Activated CD8-positive, alpha-beta memory T cell treated with anti-CD3 and anti-CD28 coated beads, Interleukin-2, amount 50 U/mL, for 1 hour (primary cell): ENCODE measurements at regions not wholly inside any gene's neighbourhood (a gene's known extent, or its start where the extent isn't known, plus 50 kb on each side); places are given as distances from the start of the nearest gene placed in this dataset.
"Not testable (repeated sequence)": the region's sequence is repeated elsewhere in the genome, so short reads cannot be mapped to it uniquely, and the experiment has no call there.

Experiments
- DNase-seq: peaks from one replicate; pipeline ENCODE4 v3.0.0-alpha.2; 2020; ENCODE audit errors: extremely low read depth

DNA sequence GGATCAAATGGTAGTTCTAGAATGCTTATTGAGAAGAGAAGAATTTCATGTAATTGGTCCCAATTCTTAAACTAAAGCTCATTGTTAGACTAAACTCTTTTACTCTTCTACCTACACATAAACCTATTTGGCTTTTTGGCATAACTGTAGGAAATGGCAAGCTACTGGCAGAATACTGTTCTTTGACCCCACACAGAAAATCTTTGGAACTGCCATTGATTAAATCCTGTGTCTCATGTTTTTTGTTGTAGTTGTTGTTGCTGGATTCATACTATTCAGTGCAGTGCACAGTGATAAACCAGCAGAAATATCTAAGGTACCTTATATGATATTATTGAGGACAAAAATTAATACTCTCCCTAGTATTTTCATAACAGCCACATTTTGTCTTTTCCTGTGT lies 242.1 kb upstream of the SGK1 start:
- DNase-seq: no peak

DNA sequence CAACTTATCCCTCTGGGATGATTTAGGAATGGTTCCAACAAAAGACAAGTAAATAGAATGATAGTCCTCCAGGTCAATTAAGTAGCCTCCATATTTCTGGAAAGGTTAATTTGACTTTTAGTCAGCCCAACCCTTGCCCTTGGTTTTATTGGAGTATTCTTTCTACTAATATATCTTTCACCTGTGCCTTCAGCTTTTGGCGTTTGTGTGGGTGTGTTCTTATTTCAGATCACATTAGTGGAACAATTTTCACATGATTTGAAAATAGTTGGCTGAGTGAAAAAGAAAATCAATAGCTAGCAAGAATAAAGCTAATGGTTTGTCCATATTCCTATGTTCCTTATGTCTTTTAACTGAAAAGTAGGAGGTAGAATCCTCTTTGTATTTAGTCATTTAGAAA lies 239.6 kb upstream of the SGK1 start:
- no peak for DNase-seq

DNA sequence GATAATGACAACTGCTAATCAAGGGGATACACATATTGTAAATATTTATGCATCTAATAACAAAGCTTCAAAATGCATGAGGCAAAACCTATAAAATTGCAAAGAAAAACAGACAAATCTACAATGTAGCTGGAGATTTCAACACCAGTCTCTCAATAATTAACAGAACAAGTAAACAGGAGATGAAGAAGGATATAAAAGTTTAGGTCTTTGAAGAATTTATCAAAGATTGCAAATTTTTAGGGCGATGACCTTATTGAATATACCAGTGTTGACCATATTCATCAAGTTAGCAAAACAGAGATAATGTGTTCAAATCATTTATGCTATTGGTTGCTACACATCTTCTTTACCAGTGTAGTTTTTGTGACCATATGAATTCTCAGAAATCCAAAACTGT lies 237.8 kb upstream of the SGK1 start:
- no peak for DNase-seq

DNA sequence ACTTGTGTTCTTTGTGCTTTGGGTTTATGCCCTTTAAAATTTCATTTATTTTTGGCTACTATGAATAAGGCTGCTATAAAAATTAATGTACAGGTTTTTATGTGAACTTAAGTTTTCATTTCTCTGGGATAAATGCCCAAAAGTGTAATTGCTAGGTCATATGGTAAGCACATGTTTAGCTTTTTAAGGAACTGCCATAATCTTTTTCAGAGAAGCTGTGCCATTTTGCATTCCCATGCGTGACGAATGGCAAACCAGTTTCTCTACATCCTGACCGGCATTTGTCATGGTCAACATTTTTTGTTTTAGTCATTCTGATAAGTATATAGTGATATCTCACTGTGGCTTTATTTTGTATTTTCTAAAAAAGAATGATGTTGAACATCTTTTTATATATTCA lies 236.0 kb upstream of the SGK1 start:
- no peak for DNase-seq

DNA sequence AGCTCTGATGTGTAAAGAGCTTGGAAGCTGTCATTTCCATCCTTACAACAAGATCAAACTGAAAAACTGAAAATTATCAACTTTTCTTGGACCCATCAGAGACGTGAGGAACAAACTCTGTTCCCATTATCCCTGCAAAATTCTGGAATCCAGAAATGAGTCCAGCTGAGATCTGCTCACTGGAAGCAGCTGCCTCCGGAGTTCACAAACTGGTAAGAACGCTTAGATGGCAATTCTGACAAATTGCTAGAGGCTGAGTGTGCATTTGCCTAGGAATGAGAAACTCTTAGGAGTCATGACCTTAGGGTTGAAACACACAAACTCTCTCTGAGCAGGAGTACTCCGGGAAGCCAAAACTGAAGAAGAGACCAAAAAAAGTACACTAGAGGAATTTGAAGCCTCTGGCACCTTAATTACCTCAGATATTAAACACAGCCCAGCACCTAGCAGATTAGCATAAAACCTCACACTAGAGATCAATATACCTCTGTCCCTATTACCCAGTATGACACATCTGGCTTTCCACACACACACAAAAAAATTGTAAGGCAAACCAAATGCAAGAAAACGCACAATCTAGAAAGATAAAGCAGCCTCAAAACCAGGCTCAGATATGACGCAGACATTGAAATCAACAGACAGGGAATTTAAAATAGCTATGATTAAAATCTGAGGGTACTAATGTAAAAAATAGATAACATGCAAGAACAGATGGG lies 233.5 kb upstream of the SGK1 start:
- DNase-seq: no peak

DNA sequence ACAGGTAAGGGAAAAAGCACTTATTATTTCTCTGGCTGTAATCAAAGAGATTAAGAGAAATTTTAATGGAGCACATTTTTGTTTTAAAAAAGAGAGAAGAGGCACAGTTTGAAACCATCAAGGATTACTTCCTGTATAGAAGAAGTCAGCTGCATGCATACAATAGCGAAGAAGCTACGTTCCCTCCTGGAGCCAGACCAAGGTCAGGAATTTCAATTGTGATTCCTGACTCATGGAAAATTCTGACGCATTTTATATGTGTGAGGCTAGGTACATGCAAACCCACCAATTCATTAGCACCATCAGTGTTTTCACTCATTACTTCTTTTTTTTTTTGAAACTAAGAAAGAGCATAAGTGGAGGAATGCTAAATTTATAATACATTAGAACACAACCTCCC lies 232.7 kb upstream of the SGK1 start:
- DNase-seq: no peak

DNA sequence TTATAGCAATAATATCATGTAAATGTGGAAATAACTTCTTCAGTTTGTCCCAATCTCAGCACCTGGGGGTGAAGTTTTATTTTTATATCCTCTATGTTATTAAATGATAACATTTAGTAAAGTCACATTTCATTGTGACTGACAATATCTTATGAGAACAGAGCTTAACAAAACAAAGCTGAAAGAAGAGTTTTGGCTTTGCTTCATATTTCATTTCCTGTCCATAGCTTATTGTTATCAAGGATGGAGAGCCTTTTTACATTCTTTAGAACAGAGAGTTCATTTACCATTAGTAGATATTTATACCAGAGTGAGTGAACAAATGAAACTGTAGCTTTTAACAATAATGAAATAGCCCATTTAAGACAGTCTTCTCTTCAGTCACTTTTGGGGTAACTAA lies 231.9 kb upstream of the SGK1 start:
- DNase-seq: no peak

DNA sequence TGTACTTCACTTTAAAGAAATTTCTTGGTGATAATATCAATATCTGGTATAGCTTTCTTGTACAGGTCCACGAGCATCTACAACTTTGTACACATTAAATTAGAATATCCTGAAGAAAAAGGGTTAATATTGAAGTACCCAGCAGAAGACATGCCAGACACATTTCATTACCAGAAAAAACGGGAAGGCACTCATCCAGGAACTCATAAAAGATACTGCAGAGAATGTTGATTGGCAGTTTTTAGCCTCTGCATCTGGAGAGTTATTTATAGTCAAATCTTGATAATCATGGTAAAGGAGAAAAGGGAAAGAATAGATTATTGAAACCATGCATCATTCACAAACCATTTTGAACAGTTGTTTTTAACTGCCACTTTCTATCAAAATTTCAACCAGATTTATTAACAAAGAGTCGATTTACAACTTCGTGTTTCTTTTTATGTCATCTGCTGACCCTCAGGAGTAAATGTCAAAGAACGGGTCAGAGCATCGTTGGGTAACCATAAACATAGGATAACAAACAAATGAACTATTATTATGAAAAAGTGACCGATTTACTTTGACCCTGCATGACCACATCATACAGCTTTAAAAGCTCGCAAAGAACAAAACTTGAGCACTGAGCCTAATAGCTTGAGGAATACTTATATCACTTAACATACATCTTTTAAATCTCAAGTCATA lies 229.2 kb upstream of the SGK1 start:
- DNase-seq: no peak

DNA sequence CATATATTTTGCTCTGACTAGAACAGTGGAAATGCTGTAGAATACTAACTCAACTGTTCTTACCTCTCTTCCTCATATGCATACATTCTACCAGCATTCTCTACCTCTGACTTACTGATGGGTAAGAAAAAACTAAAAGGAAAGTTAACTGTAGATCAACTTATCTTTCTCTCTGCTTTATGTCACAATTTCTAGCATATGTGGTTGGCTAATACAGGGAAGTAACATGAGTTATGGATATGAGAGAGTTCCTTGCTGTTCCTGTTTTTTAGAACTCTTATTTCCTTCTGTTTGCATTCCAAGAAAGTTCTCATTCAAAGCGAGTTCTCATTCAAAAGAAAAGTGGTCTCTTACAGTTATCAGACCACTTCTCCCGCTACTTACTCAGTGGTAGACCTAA lies 226.8 kb upstream of the SGK1 start:
- DNase-seq: no peak

DNA sequence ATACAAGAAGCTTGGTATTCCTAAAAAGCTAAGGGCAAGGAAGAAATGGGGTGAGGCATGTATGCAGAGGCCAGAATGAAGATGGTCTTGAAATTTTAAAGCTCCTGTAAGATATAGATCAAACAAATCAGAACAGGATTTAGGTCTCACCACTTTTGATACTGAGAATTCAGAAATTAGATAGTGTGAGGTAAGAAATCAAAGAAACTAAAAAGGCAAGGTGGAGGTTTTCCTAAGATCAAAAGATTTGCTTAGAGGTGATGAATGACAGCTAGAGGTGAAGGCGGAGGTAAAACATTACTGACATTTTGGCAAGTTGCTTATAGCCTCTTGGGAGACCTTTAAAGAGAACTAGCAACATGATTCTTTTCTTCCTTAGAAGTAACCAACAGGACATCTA lies 225.2 kb upstream of the SGK1 start:
- DNase-seq: no peak

DNA sequence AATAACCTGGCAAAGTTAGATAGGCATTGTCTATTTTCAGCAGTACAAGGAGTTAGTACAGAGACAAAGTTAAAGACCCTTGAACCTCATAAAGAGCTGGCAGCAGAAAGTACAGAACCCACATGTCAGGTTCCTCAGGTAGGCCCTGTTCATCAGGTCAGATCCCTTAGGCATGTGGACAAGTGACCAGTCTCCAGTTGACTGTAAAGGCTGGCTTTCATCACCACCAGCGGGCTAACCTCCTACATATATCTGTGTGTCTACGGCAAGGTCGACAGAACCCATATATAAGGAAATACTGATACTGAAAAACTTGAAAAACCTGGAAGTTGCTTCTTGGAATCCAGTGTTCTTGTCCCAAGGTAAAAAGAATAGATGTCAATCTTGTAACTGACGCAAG lies 223.1 kb upstream of the SGK1 start:
- DNase-seq: no peak

DNA sequence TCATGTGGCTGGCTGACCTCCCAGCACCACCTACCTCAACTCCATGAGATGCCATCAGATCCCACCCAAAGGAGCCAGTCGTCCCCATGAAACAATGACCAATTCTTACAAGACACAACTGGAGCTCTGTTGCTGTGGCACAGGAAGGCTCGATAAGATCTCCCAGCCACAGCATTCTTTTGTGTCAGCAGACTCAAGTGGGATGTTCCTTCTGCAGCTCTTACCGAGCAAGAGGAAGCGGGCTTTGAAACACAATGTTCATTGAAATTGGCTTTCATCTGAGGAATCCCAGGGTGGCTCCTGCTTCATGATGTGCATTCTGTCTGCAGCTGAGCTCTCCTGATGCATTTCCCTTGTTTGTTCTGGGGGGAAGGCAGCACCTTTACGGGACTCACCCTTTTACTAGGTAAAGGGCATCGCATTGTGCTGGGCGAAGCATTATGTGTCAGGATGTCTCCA lies 222.0 kb upstream of the SGK1 start:
- DNase-seq: no peak

DNA sequence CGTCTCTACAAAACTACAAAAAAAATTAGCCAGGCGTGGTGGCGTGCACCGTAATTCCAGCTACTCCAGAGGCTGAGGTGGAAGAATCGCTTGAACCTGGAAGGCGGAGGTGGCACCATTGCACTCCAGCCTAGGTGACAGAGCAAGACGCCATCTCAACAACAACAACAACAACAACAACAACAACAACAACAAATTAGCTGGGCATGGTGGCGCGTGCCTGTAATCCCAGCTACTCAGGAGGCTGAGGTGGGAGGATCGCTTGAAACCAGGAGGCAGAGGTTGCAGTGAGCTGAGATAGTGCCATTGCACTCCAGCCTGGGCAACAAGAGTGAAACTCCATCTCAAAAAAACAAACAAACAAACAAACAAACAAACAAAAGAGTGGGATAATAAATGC lies 219.9 kb upstream of the SGK1 start:
- not testable (repeated sequence) for DNase-seq

DNA sequence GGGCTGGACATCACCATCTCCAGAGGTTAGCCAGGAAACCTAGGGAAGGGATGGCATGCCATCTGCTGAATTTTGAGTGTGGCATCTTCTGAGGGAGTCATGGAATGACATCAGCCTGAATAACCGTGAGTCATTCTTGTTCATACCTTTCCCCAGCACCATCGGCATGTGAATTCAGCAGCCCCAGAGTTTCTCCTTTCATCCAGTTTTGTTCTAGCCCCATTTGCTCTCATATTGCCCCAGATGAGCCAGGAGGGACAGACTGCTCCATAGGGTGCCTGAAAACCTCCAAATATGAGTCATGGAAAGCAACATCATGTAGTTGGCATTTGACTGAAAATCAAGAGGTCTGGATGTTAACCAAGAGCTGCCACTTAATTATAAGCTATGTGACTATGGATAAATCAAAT lies 219.2 kb upstream of the SGK1 start:
- no peak for DNase-seq

DNA sequence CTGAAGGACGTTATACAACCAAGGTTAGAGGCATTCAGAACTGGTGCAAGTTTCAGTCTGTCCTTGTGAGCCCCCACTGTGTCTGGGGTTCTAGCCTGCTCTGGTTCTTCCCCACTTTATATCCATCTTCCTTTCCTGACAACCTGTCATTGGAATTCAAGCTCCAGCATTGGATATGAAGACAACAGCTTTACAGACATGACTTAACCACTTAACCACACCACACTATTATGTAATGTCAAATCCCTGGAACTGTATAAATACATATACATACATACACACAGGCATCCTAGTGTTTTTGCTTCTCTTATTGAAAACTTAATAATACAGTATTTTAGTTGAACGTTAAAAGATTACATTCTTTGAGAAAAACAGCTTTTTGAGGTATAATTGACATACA lies 217.9 kb upstream of the SGK1 start:
- no peak for DNase-seq

DNA sequence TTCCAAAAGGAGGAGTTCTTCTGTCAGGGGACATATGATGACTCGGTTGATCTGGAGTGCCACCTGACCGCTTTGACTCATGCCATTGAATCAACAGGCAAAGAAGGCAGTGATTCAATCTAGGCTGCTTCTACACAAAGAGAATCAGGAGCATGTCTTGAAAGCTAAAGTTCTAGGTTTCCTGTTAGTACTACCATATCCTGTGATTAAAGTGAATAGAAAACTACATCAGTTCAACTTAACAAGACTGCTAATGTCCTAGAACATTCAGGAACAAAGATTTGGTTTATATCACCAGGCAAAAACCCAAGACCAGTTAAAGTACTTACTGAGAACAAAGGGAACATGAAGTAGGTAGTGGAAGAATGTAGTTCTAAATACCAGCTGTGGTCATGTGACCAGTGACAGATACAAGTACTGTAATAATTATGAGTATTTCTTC lies 216.8 kb upstream of the SGK1 start:
- DNase-seq: no peak

DNA sequence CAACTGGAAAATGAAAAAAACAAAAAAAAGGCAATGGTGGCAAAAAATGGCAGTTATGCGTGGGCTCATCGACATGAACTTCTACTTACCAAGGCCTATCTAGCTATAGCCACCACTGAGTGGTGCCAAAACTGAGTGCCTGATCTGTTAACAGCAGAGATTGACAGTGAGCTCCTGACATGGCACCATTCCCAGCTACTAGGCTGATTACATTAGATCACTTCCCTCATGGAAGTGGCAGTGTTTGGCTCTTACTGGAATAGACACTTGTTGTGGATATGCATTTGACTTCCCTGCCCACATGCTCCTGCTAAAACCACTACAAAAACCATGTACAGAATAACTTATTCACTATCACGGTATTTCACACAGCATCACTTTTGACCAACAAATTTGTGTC lies 216.1 kb upstream of the SGK1 start:
- no peak for DNase-seq

DNA sequence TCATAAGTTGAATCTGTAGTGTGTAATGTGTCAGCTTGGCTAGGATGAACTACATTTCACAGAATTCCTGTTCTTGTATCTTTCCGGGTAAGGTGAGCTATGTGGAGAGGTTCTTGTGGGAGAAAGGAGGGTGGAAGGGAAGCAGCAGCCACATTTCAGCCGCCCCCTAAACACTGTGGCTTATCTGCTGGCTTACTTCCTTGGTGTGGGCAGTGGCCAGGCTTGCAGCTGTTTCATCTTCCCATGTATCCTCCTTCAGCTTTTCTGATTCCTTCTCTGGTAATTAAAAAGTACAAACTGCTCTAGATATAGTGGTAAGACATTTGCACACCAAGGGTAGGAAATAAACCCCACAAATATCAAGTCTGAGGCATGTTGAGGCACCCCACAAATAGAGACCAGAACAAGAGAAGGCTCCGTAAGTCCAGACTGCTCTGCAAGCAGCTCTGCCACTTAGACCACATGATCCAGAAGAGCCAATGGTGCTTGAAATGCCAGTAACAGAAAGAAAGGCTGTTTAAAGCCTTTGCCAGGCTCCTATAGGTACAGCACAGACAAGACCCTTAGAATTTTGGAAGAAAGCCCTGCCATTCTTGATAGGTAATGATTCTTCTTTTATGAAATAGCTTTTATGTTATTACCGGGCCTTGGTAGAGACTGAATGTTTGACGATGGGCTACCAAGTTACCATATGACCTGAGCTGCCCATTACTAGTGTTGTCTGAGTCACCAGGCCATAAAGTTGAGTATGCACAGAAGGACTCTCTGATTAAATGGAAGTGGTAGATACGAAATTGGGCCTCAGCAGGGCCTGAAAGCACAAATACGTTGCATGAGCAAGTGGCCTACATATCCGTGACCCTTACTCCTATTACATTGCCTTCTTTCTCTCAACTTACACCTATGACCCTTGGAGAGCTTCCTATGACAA lies 215.0 kb upstream of the SGK1 start:
- no peak for DNase-seq

DNA sequence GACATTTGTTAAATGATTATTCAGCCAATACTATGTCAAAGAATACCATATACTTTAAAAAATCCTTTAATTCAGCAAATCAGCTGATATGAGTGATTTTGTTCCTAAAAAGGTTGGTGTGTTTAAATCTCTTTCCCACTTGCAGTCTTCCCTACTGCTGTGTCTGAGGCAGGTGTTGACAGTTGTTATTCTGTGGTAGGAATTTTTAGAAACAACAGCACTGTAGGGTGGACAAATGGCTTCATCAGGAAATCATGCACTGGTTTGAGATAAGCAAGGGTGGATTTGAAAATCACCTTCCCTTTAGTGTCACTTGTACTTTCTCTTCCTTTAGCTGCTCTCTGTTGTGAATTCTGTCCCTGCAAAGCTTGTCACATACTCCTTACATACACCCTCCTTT lies 213.7 kb upstream of the SGK1 start:
- DNase-seq: no peak

DNA sequence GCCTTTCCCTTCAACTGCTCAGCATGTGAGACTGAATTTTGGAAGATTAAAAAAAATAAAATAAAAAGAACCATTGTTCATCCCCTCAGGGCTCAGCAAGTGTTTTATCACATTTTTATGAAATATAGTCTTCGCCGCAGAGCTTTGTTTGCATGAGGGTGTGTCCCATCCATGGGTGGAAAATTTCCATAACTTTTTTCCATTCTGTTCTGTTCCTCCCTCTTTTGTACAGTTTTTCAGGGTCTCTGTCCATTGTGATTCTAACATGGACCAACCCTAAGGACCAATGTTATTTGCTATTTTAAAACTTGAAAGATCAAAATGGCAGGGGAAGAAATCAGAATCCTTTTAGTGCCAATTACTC lies 213.3 kb upstream of the SGK1 start:
- DNase-seq: no peak

DNA sequence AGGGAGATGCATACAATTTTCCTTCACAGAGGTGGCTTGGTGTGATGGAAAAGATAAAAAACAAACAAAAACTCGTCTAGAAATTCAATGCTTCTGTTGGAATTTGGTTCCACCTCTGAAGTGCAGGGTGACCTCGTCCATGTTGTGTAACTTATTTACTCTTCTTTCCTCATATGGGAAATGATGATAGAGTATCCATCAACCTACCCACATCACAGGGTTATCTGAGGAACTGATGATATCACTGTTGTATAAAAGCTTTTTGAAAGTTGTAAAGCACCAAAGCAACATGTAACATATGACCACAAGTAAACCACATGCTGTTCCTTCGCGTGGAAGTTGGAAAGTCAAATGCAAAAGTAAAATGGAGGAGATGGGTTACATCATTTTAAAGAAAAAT lies 212.0 kb upstream of the SGK1 start:
- DNase-seq: no peak

DNA sequence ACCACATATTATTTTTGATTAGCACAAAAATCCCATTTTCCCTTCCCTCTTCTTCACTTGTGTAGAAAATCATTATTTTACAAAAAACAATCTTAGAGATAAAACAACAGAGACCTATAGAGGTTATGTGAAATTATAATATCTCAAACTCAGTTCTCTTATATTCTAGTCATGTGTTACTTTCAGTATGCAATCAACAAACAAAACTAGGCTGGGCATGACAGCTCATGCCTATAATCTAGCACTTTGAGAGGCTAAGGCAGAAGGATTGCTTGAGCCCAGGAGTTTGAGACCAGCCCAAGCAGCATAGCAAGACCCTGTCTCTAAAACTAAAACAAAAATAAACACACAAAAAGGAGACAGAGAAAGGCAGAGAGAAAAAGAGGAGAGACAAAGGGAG lies 211.4 kb upstream of the SGK1 start:
- DNase-seq: no peak
